MG63 (cell line): ENCODE measurements at regions not wholly inside any gene's neighbourhood (a gene's known extent, or its start where the extent isn't known, plus 50 kb on each side); places are given as distances from the start of the nearest gene placed in this dataset.

Experiments
- DNase-seq: peaks from one replicate; pipeline ENCODE4 v3.0.0-alpha.2; 2020
- H3K27me3 ChIP-seq: fragments of 250-450 bp; sonication (Bioruptor Pico); 2 replicates; pipeline ENCODE4 v1.5.1; 2020; ENCODE audit warnings: mild to moderate bottlenecking, moderate library complexity
- H3K36me3 ChIP-seq: fragments of 250-450 bp; sonication (Bioruptor Pico); 2 replicates; pipeline ENCODE4 v1.5.1; 2020; ENCODE audit warnings: mild to moderate bottlenecking, moderate library complexity
- H3K4me3 ChIP-seq: fragments of 250-450 bp; sonication (Bioruptor Pico); 2 replicates; pipeline ENCODE4 v1.5.1; 2020; ENCODE audit warnings: mild to moderate bottlenecking, moderate library complexity
- H3K9me3 ChIP-seq: fragments of 250-450 bp; sonication (Bioruptor Pico); 2 replicates; pipeline ENCODE4 v1.5.1; 2020; ENCODE audit warnings: mild to moderate bottlenecking, moderate library complexity

- Histone ChIP-seq H3K4me3 (no peak overlapping the region), H3K36me3 (no peaks in the 10 kb centered on the region), H3K9me3 (no peaks in the 10 kb centered on the region), H3K27me3 (no peaks in the 10 kb centered on the region)
- DNase-seq, result no peak
Measured at GRCh38 chr2:81549646-81550045, 1245.1 kb upstream of the LRRTM1 start.

GRCh38 chr2:81545626-81546025, 1241.1 kb upstream of the LRRTM1 start:
- Histone ChIP-seq H3K27me3 (no peaks in the 10 kb centered on the region), H3K4me3 (no peak overlapping the region), H3K9me3 (no peaks in the 10 kb centered on the region), H3K36me3 (no peaks in the 10 kb centered on the region)
- DNase-seq, result no peak

GRCh38 chr2:81542119-81542518, 1237.6 kb upstream of the LRRTM1 start:
- DNase-seq, result no peak
- H3K27me3 ChIP-seq, result no peaks in the 10 kb centered on the region
- H3K4me3 ChIP-seq, result no peak overlapping the region
- no peaks in the 10 kb centered on the region for H3K9me3 ChIP-seq
- no peaks in the 10 kb centered on the region for H3K36me3 ChIP-seq

GRCh38 chr2:81529944-81530343, 1225.4 kb upstream of the LRRTM1 start:
- Histone ChIP-seq H3K4me3 (no peak overlapping the region), H3K9me3 (no peaks in the 10 kb centered on the region), H3K36me3 (no peaks in the 10 kb centered on the region), H3K27me3 (no peaks in the 10 kb centered on the region)
- no peak for DNase-seq

GRCh38 chr2:81528852-81529480, 1224.4 kb upstream of the LRRTM1 start:
- H3K4me3 ChIP-seq, result no peak overlapping the region
- no peak for DNase-seq
- no peaks in the 10 kb centered on the region for H3K36me3 ChIP-seq
- H3K9me3 ChIP-seq, result no peaks in the 10 kb centered on the region
- H3K27me3 ChIP-seq, result no peaks in the 10 kb centered on the region

- Histone ChIP-seq H3K36me3 (no peaks in the 10 kb centered on the region), H3K4me3 (no peak overlapping the region), H3K27me3 (no peaks in the 10 kb centered on the region), H3K9me3 (no peaks in the 10 kb centered on the region)
- DNase-seq, result no peak
Measured at GRCh38 chr2:81523344-81523743, 1218.8 kb upstream of the LRRTM1 start.

- Histone ChIP-seq H3K36me3 (no peaks in the 10 kb centered on the region), H3K4me3 (no peak overlapping the region), H3K9me3 (no peaks in the 10 kb centered on the region), H3K27me3 (no peaks in the 10 kb centered on the region)
- no peak for DNase-seq
Measured at GRCh38 chr2:81513328-81513727, 1208.8 kb upstream of the LRRTM1 start.

GRCh38 chr2:81505586-81505985, 1201.0 kb upstream of the LRRTM1 start:
- Histone ChIP-seq H3K27me3 (no peaks in the 10 kb centered on the region), H3K4me3 (no peak overlapping the region), H3K36me3 (no peaks in the 10 kb centered on the region), H3K9me3 (no peaks in the 10 kb centered on the region)
- DNase-seq, result no peak

- no peaks in the 10 kb centered on the region for H3K9me3 ChIP-seq
- DNase-seq, result no peak
Measured at GRCh38 chr2:81495556-81495955, 1191.0 kb upstream of the LRRTM1 start.

GRCh38 chr2:81483254-81483653, 1178.7 kb upstream of the LRRTM1 start:
- no peak overlapping the region for H3K4me3 ChIP-seq
- H3K9me3 ChIP-seq, result no peaks in the 10 kb centered on the region
- no peaks in the 10 kb centered on the region for H3K27me3 ChIP-seq
- H3K36me3 ChIP-seq, result no peaks in the 10 kb centered on the region
- no peak for DNase-seq

More at GRCh38 chr2:81495556-81495955, 1191.0 kb upstream of the LRRTM1 start:
- Histone ChIP-seq H3K4me3 (no peak overlapping the region), H3K27me3 (no peaks in the 10 kb centered on the region), H3K36me3 (no peaks in the 10 kb centered on the region)

- Histone ChIP-seq H3K4me3 (no peak overlapping the region), H3K36me3 (no peaks in the 10 kb centered on the region), H3K27me3 (no peaks in the 10 kb centered on the region), H3K9me3 (no peaks in the 10 kb centered on the region)
- no peak for DNase-seq
Measured at GRCh38 chr2:81481994-81482368, 1177.4 kb upstream of the LRRTM1 start.

- no peaks in the 10 kb centered on the region for H3K9me3 ChIP-seq
- no peaks in the 10 kb centered on the region for H3K27me3 ChIP-seq
- H3K36me3 ChIP-seq, result no peaks in the 10 kb centered on the region
- no peak for DNase-seq
- H3K4me3 ChIP-seq, result no peak overlapping the region
Measured at GRCh38 chr2:81481242-81481993, 1176.9 kb upstream of the LRRTM1 start.

- H3K36me3 ChIP-seq, result no peaks in the 10 kb centered on the region
- H3K27me3 ChIP-seq, result no peaks in the 10 kb centered on the region
- H3K9me3 ChIP-seq, result no peaks in the 10 kb centered on the region
- no peak for DNase-seq
- H3K4me3 ChIP-seq, result no peak overlapping the region
Measured at GRCh38 chr2:81467096-81467495, 1162.5 kb upstream of the LRRTM1 start.

GRCh38 chr2:81462420-81462819, 1157.9 kb upstream of the LRRTM1 start:
- Histone ChIP-seq H3K36me3 (no peaks in the 10 kb centered on the region), H3K4me3 (no peak overlapping the region), H3K9me3 (no peaks in the 10 kb centered on the region), H3K27me3 (no peaks in the 10 kb centered on the region)
- DNase-seq, result no peak

- Histone ChIP-seq H3K9me3 (no peaks in the 10 kb centered on the region), H3K36me3 (no peaks in the 10 kb centered on the region), H3K27me3 (no peaks in the 10 kb centered on the region), H3K4me3 (no peak overlapping the region)
- no peak for DNase-seq
Measured at GRCh38 chr2:81445176-81445575, 1140.6 kb upstream of the LRRTM1 start.

- Histone ChIP-seq H3K36me3 (no peaks in the 10 kb centered on the region), H3K4me3 (no peak overlapping the region), H3K9me3 (no peaks in the 10 kb centered on the region), H3K27me3 (no peaks in the 10 kb centered on the region)
- no peak for DNase-seq
Measured at GRCh38 chr2:81437456-81438000, 1133.0 kb upstream of the LRRTM1 start.

GRCh38 chr2:81436256-81436655, 1131.7 kb upstream of the LRRTM1 start:
- DNase-seq, result no peak
- Histone ChIP-seq H3K4me3 (no peak overlapping the region), H3K9me3 (no peaks in the 10 kb centered on the region), H3K36me3 (no peaks in the 10 kb centered on the region), H3K27me3 (no peaks in the 10 kb centered on the region)

GRCh38 chr2:81412681-81413080, 1108.1 kb upstream of the LRRTM1 start:
- Histone ChIP-seq H3K27me3 (no peaks in the 10 kb centered on the region), H3K36me3 (no peaks in the 10 kb centered on the region), H3K4me3 (no peak overlapping the region), H3K9me3 (no peaks in the 10 kb centered on the region)
- DNase-seq, result no peak
